Fibroblast of pulmonary artery (primary cell): ENCODE measurements at regions not wholly inside any gene's neighbourhood (a gene's known extent, or its start where the extent isn't known, plus 50 kb on each side); places are given as distances from the start of the nearest gene placed in this dataset.

Source experiments
- DNase-seq: peaks from one replicate; pipeline ENCODE4 v3.0.0-alpha.2; 2010; ENCODE audit warnings: low read depth
- H3K4me3 ChIP-seq: replicated peaks from 2 replicates; pipeline ENCODE4 v1.5.1; 2011; ENCODE audit warnings: low read depth, mild to moderate bottlenecking, control low read depth, low read length, moderate library complexity
- TF ChIP-seq, protein P1 (sequence below): IDR thresholded peaks from 2 replicates; pipeline ENCODE4 v1.5.1; 2011; ENCODE audit warnings: mild to moderate bottlenecking, control low read depth, low read length, inconsistent platforms; ENCODE audit errors: missing control alignments

DNA sequence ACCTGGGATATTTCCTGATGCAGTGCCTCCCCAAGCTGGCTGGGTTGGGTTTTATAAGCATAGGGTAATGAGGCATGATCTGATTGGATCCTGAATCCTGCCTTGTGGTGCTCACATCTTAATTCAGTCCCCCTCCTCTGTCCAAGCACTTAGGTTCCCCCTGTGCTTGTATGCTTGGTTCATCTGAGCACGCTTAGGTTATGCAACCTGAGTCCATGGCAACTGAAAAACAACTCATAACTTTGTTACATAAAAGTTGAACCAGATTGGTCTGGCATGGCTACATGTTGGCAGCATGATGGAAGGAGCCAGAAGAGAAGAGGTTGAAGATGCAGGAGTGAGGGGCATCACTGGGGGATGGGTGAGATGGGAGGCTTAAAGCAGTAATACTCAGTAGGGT lies 57.3 kb upstream of the OSBPL3 start:
- DNase-seq, result peak; percentile 37
- no peak overlapping the region for H3K4me3 ChIP-seq
- TF ChIP-seq, protein P1, sequence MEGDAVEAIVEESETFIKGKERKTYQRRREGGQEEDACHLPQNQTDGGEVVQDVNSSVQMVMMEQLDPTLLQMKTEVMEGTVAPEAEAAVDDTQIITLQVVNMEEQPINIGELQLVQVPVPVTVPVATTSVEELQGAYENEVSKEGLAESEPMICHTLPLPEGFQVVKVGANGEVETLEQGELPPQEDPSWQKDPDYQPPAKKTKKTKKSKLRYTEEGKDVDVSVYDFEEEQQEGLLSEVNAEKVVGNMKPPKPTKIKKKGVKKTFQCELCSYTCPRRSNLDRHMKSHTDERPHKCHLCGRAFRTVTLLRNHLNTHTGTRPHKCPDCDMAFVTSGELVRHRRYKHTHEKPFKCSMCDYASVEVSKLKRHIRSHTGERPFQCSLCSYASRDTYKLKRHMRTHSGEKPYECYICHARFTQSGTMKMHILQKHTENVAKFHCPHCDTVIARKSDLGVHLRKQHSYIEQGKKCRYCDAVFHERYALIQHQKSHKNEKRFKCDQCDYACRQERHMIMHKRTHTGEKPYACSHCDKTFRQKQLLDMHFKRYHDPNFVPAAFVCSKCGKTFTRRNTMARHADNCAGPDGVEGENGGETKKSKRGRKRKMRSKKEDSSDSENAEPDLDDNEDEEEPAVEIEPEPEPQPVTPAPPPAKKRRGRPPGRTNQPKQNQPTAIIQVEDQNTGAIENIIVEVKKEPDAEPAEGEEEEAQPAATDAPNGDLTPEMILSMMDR, result no peak

DNA sequence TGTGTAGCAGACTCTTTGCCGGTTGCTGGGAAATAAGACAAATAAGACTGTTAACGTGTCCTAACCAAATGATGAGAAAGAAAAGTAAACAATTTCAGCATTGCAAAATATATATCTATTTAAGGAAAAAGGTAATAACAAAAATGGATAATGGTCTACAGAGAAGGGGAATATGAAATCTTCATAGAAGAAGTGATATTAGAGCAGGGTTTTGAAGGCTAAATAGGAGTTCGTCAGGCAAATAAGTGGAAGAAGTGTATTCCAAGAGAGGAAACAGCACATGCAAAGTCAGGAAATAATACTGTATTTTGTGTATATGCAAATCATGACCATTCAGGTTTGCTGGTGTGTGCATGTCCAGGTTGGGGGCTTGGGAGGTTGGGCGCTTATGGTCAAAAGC lies 55.3 kb upstream of the OSBPL3 start:
- TF ChIP-seq, protein P1, result no peak
- no peak overlapping the region for H3K4me3 ChIP-seq
- DNase-seq, result no peak

DNA sequence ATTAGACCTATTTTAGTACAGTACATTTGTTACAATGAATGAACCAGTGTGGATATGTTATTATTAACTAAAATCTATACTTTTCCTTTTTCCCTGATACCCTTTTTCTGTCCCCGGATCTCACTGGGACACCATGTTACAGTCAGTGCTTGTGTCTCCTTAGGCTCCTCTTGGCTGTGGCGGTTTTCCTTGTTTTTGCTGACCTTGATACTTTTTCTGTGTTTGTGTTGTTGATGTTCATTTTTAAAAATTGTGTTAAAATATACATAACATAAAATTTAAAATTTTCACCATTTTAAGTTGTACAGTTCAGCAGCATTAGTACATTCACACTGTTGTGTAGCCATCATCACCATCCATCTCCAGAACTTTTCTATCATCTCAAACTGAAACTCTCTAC lies 54.2 kb upstream of the OSBPL3 start:
- no peak overlapping the region for H3K4me3 ChIP-seq
- DNase-seq, result no peak
- TF ChIP-seq, protein P1, result no peak

DNA sequence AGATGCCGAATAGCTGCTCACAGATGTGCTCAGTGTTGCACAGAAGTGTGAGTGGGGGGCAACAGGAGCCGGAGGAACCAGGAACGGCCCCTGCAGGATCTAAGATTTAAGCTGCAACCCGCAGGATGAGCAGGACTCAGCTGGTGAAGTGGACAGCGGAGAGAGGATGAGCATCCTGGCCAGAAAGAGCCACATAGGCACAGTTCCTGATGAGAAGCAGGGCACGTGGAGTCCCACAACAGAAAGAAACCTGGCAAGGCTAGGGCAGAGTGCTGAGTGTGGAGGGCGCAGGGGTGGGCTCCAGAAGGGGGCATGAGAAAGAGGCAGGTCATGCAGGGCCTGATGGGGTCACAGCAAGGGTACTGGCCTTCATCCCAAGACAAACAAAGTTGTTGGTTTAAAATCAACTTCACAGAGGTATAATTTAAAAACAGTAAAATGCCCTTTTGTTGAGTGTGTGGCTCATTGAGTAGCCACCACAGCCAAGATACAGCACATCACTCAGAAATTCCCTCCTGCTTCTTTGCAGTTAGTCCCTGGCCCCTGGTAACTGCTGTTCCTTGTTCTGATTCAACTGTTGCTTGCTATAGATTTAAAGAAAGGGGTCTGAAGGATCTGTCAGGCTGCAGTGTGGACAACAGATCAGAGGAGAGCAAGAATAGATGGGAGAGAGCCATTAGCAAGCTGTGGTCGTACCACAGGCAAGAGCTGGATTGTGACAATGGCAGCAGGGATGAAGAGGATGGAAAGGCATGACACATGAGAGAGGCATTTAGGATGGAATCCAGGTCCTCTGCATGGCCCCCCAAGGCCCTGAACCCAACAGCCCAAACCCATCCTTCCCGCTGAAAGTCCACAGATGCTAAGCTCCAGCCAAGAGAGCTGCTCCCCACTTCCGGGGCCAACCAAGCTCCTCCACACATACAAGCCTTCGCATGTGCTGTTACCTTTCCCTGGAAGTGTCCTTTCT lies 53.1 kb upstream of the OSBPL3 start:
- no peak for DNase-seq
- TF ChIP-seq, protein P1, result no peak
- H3K4me3 ChIP-seq, result no peak overlapping the region

DNA sequence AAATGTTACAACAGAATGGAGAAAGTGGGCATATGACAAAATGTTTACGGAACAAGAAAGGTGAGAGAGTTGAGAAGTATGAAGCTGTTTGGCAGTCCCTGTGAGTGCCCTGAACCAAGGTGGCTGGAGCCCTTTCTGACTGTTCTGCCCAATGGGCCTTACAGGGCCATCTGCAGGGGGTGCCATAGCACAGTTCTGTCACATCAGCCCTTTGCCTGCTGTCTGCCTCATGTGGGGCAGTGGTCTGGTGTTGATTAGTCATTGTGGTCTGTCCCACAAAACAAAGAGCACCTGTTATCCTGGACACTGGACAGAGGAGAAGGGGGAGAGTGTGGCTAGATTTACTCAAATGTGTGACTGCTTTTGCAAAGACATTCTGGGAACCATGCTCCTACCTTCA lies 51.5 kb upstream of the OSBPL3 start:
- no peak for DNase-seq
- no peak overlapping the region for H3K4me3 ChIP-seq
- TF ChIP-seq, protein P1, result no peak

DNA sequence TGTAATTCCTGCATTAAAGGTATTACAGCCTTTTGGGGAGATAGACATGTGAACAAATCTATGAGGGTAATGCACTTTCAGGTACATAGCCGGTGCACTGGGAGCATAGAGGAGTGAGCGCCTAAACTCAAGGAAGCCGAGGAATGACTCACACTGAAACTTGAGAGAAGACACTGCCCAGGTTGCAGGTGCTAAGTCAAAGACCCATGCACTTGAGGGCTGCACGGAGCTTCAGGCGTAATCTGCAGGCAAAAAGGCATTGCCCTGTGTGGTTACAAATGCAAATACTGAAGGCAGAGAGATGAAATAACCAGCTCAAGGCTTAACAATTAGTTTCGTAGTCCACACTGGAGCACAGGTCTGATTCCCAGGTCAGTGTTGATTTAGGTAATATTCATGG lies 51.0 kb upstream of the OSBPL3 start:
- TF ChIP-seq, protein P1, result no peak
- H3K4me3 ChIP-seq, result no peak overlapping the region
- DNase-seq, result no peak
